HEK293 (cell line): ENCODE measurements at regions not wholly inside any gene's neighbourhood (a gene's known extent, or its start where the extent isn't known, plus 50 kb on each side); places are given as distances from the start of the nearest gene placed in this dataset.

ENCODE experiments used
- ZFP41 ChIP-seq: fragments of 450-650 bp; formaldehyde crosslinking; IDR thresholded peaks from 2 replicates; pipeline ENCODE4 v1.5.1; 2016; ENCODE audit warnings: missing biosample characterization, missing genetic modification characterization, borderline replicate concordance
- ZNF362 ChIP-seq: fragments of 450-650 bp; formaldehyde crosslinking; IDR thresholded peaks from 2 replicates; pipeline ENCODE4 v1.5.1; 2016; ENCODE audit warnings: missing biosample characterization, missing genetic modification characterization
- ZNF658 ChIP-seq: fragments of 450-650 bp; formaldehyde crosslinking; IDR thresholded peaks from 2 replicates; pipeline ENCODE4; 2016; ENCODE audit warnings: missing biosample characterization, missing genetic modification characterization
- ZNF747 ChIP-seq: fragments of 450-650 bp; formaldehyde crosslinking; IDR thresholded peaks from 2 replicates; pipeline ENCODE4 v1.5.1; 2016; ENCODE audit warnings: missing biosample characterization, missing genetic modification characterization
- TF ChIP-seq, protein P1 (sequence below): fragments of 450-650 bp; formaldehyde crosslinking; IDR thresholded peaks from 2 replicates; pipeline ENCODE4 v1.5.1; 2016; ENCODE audit warnings: missing biosample characterization, missing genetic modification characterization, low read depth

GRCh38 chr10:8235253-8236027 is 181.0 kb downstream of the GATA3 start:
- TF ChIP-seq ZNF362 (tag by site-specific recombination): no peak
- TF ChIP-seq ZFP41 (tag by site-specific recombination): no peak
- TF ChIP-seq ZNF658 (tag by site-specific recombination): no peak
- no peak for TF ChIP-seq ZNF747 (tag by site-specific recombination)
- TF ChIP-seq, protein P1, sequence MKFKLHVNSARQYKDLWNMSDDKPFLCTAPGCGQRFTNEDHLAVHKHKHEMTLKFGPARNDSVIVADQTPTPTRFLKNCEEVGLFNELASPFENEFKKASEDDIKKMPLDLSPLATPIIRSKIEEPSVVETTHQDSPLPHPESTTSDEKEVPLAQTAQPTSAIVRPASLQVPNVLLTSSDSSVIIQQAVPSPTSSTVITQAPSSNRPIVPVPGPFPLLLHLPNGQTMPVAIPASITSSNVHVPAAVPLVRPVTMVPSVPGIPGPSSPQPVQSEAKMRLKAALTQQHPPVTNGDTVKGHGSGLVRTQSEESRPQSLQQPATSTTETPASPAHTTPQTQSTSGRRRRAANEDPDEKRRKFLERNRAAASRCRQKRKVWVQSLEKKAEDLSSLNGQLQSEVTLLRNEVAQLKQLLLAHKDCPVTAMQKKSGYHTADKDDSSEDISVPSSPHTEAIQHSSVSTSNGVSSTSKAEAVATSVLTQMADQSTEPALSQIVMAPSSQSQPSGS (tag by site-specific recombination): no peak
